SK-N-SH (cell line): ENCODE measurements at regions not wholly inside any gene's neighbourhood (a gene's known extent, or its start where the extent isn't known, plus 50 kb on each side); places are given as distances from the start of the nearest gene placed in this dataset.

Experiments
- CTCF ChIA-PET: fragments of 300-600, 350-600 bp; formaldehyde crosslinking; extraction: SDS; loops from one replicate; lab custom pipeline; 2021; lab: Yijun Ruan, JAX
- POLR2A ChIA-PET: fragments of 350-600 bp; sonication (Branson Sonifier 250); formaldehyde crosslinking; extraction: SDS; loops from one replicate; lab custom pipeline; 2020; ENCODE audit warnings: antibody characterized with exemption, inconsistent platforms; lab: Yijun Ruan, JAX
- DNase-seq: peaks from one replicate; pipeline ENCODE4 v3.0.0; 2012
- H2AFZ ChIP-seq: fragments of 200-600 bp; sonication (generic); 2 replicates; pipeline ENCODE4 v1.8.1; 2016; ENCODE audit warnings: antibody characterized with exemption, mild to moderate bottlenecking, low read depth
- H3F3A ChIP-seq: fragments of 200-600 bp; sonication (generic); replicated peaks from 2 replicates; pipeline ENCODE3; 2016; ENCODE audit warnings: antibody characterized with exemption, mild to moderate bottlenecking; ENCODE audit not compliant: insufficient read depth
- H3K27ac ChIP-seq, 2 experiments: fragments of 200-500 bp in 1 of 2; fragments of 200-600 bp in 1 of 2; sonication (Bioruptor generic) in 1 of 2; sonication (generic), shearing (Covaris generic) in 1 of 2; 2 replicates each; pipeline versions ENCODE4 v1.5.1 to v1.6.1; 2014 to 2016; ENCODE audit warnings: low read depth in 2 of 2, inconsistent platforms in 1 of 2, low read length in 1 of 2, mild to moderate bottlenecking in 1 of 2, mixed read lengths in 1 of 2
- H3K27me3 ChIP-seq: fragments of 200-600 bp; sonication (generic), shearing (Covaris generic); 2 replicates; pipeline ENCODE4 v1.6.1; 2016; ENCODE audit warnings: mixed run types; ENCODE audit not compliant: insufficient read depth
- H3K36me3 ChIP-seq, 2 experiments: fragments of 200-500 bp in 1 of 2; fragments of 200-600 bp in 1 of 2; sonication (Bioruptor generic) in 1 of 2; sonication (generic) in 1 of 2; replicated peaks in 1 of 2; 2 replicates each; pipeline versions ENCODE3 to v1.5.1; 2014 to 2016; ENCODE audit warnings: low read length in 1 of 2, mild to moderate bottlenecking in 1 of 2; ENCODE audit not compliant: insufficient read depth in 2 of 2, control insufficient read depth in 1 of 2
- H3K4me1 ChIP-seq, 2 experiments: fragments of 200-500 bp in 1 of 2; fragments of 200-600 bp in 1 of 2; sonication (Bioruptor generic) in 1 of 2; sonication (generic), shearing (Covaris generic) in 1 of 2; 2 replicates each; pipeline versions ENCODE4 v1.5.1 to v1.6.1; 2014 to 2016; ENCODE audit warnings: low read depth in 1 of 2, low read length in 1 of 2, mixed run types in 1 of 2; ENCODE audit not compliant: insufficient read depth in 2 of 2, control insufficient read depth in 1 of 2
- H3K4me2 ChIP-seq: fragments of 200-600 bp; sonication (generic), shearing (Covaris generic); 2 replicates; pipeline ENCODE4 v1.6.1; 2017; ENCODE audit warnings: mixed run types
- H3K4me3 ChIP-seq, 2 experiments: fragments of 200-500 bp in 1 of 2; fragments of 200-600 bp in 1 of 2; sonication (Bioruptor generic) in 1 of 2; sonication (generic), shearing (Covaris generic) in 1 of 2; 2 replicates each; pipeline versions ENCODE4 v1.5.1 to v1.8.1; 2014 to 2016; ENCODE audit warnings: low read depth in 2 of 2, inconsistent platforms in 1 of 2, low read length in 1 of 2, mild to moderate bottlenecking in 1 of 2, mixed read lengths in 1 of 2, moderate library complexity in 1 of 2
- H3K79me2 ChIP-seq: fragments of 200-600 bp; sonication (generic); 2 replicates; pipeline ENCODE4 v1.8.1; 2017; ENCODE audit warnings: mild to moderate bottlenecking; ENCODE audit not compliant: insufficient read depth
- H3K9ac ChIP-seq: fragments of 200-600 bp; sonication (generic); 2 replicates; pipeline ENCODE4 v1.6.1; 2017; ENCODE audit warnings: mixed run types
- H3K9me2 ChIP-seq: fragments of 200-600 bp; sonication (generic); 2 replicates; pipeline ENCODE4 v1.6.1; 2017; ENCODE audit warnings: mixed run types
- H3K9me3 ChIP-seq: fragments of 200-600 bp; sonication (generic); 2 replicates; pipeline ENCODE4 v1.6.1; 2017; ENCODE audit warnings: mixed run types, mild to moderate bottlenecking, moderate library complexity
- H4K20me1 ChIP-seq: fragments of 200-600 bp; sonication (generic); 2 replicates; pipeline ENCODE4 v1.6.1; 2017; ENCODE audit warnings: mild to moderate bottlenecking, mixed run types; ENCODE audit not compliant: insufficient read depth
- CHD2 ChIP-seq: fragments of 150-350 bp; IDR thresholded peaks from 2 replicates; pipeline ENCODE4 v1.6.1; 2018; ENCODE audit warnings: low read length; ENCODE audit not compliant: partially characterized antibody
- ELF1 ChIP-seq: IDR thresholded peaks from 2 replicates; pipeline ENCODE4 v1.4.0; 2012
- FOXJ3 ChIP-seq: sonication (generic); formaldehyde crosslinking; IDR thresholded peaks from 2 replicates; pipeline ENCODE4 v1.5.1; 2020; ENCODE audit warnings: mild to moderate bottlenecking, missing genetic modification reagents
- GABPA ChIP-seq: IDR thresholded peaks from 2 replicates; pipeline ENCODE4 v1.4.0; 2012; ENCODE audit warnings: low read depth, mild to moderate bottlenecking
- GATA2 ChIP-seq: sonication (generic); formaldehyde crosslinking; IDR thresholded peaks from 2 replicates; pipeline ENCODE4 v1.5.0; 2020; ENCODE audit warnings: mild to moderate bottlenecking, missing genetic modification reagents
- JUND ChIP-seq: IDR thresholded peaks from 2 replicates; pipeline ENCODE4 v1.4.0; 2012
- MXI1 ChIP-seq: IDR thresholded peaks from 2 replicates; pipeline ENCODE4 v1.6.1; 2012; ENCODE audit warnings: mild to moderate bottlenecking, low read depth, low read length, improper control_type of control experiment
- NRF1 ChIP-seq: IDR thresholded peaks from 2 replicates; pipeline ENCODE4 v1.6.1; 2012; ENCODE audit warnings: low read depth, mild to moderate bottlenecking, low read length
- POLR2AphosphoS5 ChIP-seq: IDR thresholded peaks from 2 replicates; pipeline ENCODE4 v1.6.1; 2012; ENCODE audit warnings: low read depth, low read length
- RAD21 ChIP-seq: IDR thresholded peaks from 2 replicates; pipeline ENCODE4 v1.6.1; 2012; ENCODE audit warnings: mild to moderate bottlenecking, low read length
- RFX5 ChIP-seq: IDR thresholded peaks from 2 replicates; pipeline ENCODE4 v1.6.1; 2012; ENCODE audit warnings: mild to moderate bottlenecking, improper control_type of control experiment, low read length
- RXRA ChIP-seq: IDR thresholded peaks from 2 replicates; pipeline ENCODE4 v1.4.0; 2012; ENCODE audit warnings: low read depth, mild to moderate bottlenecking, borderline replicate concordance
- SMC3 ChIP-seq: IDR thresholded peaks from 2 replicates; pipeline ENCODE4 v1.6.1; 2012; ENCODE audit warnings: low read depth, low read length, improper control_type of control experiment
- TEAD4 ChIP-seq: IDR thresholded peaks from 2 replicates; pipeline ENCODE4 v1.4.0; 2012; ENCODE audit warnings: mild to moderate bottlenecking, borderline replicate concordance; ENCODE audit not compliant: insufficient read depth
- YY1 ChIP-seq: IDR thresholded peaks from 2 replicates; pipeline ENCODE4 v1.4.0; 2012; ENCODE audit warnings: low read depth, mild to moderate bottlenecking
- whole genome bisulfite sequencing: methylation state at CpG from one replicate; pipeline ENCODE4 v1.1.6; 2017; ENCODE audit warnings: low lambda C conversion rate; 5-methylcytosine and 5-hydroxymethylcytosine counted together
- TF ChIP-seq, protein P1 (sequence below): fragments of 150-350 bp; IDR thresholded peaks from 2 replicates; pipeline ENCODE4 v1.6.1; 2017; ENCODE audit warnings: antibody characterized with exemption, low read length, low read depth, borderline replicate concordance
- TF ChIP-seq, protein P2 (sequence below): IDR thresholded peaks from 2 replicates; pipeline ENCODE4 v1.4.0; 2012; ENCODE audit warnings: low read depth, borderline replicate concordance
- TF ChIP-seq, protein P3 (sequence below): fragments of 200-600 bp; sonication (generic); IDR thresholded peaks from 2 replicates; pipeline ENCODE4 v1.6.1; 2017; ENCODE audit warnings: antibody characterized with exemption, mild to moderate bottlenecking, moderate library complexity

DNA sequence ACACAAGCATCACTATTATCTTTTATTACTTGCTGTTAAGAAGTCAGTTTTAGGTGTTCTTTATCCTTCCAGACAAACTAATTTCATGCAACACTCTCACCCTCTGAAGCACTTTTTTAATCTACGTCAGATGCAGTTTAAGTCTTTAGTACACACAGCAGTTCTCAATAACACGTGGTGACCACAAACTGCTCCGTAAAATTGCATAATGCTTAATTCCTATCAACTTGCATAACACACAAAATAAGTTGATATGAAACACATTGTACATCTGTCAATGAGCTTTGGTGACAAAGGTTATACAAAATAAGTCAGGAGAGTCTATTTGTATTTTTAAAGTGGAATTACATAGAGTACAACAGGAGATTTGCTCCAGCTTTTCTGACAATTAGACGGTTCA lies 140.9 kb upstream of the ETS2 start:
- Histone ChIP-seq H4K20me1 (no peaks in the 10 kb centered on the region), H3F3A (peaks cover 6% of the 10 kb centered on the region), H3K9me3 (no peaks in the 10 kb centered on the region), H3K9me2 (no peaks in the 10 kb centered on the region), H3K79me2 (no peaks in the 10 kb centered on the region), H2AFZ (no peak overlapping the region), H3K36me3 (no peaks in the 10 kb centered on the region), H3K27ac (no peak overlapping the region), H3K4me2 (no peak overlapping the region), H3K27me3 (peaks cover 47% of the 10 kb centered on the region), H3K9ac (no peak overlapping the region), H3K4me1 (no peaks in the 10 kb centered on the region; a peak in 1 of 4 replicates), H3K4me3 (no peak overlapping the region)
- no peak for DNase-seq
- POLR2A ChIA-PET, result no interaction called here
- CTCF ChIA-PET, result interaction anchor here (1.2 to 1.9 kb wide), 4 partner anchors 27 to 473 kb away, joined by 3 to 6 read pairs (median 4); no protein-coding TSS in a partner anchor
- TF ChIP-seq CHD2 (no peak), GATA2 (CRISPR knock-in tag) (no peak), NRF1 (no peak), RXRA (no peak), RAD21 (no peak), SMC3 (no peak), POLR2AphosphoS5 (no peak), TEAD4 (no peak), GABPA (no peak), YY1 (no peak), ELF1 (no peak), MXI1 (no peak), JUND (no peak), FOXJ3 (CRISPR knock-in tag) (no peak), RFX5 (no peak)
- TF ChIP-seq, protein P1, sequence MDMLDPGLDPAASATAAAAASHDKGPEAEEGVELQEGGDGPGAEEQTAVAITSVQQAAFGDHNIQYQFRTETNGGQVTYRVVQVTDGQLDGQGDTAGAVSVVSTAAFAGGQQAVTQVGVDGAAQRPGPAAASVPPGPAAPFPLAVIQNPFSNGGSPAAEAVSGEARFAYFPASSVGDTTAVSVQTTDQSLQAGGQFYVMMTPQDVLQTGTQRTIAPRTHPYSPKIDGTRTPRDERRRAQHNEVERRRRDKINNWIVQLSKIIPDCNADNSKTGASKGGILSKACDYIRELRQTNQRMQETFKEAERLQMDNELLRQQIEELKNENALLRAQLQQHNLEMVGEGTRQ, result no peak
- TF ChIP-seq, protein P2, sequence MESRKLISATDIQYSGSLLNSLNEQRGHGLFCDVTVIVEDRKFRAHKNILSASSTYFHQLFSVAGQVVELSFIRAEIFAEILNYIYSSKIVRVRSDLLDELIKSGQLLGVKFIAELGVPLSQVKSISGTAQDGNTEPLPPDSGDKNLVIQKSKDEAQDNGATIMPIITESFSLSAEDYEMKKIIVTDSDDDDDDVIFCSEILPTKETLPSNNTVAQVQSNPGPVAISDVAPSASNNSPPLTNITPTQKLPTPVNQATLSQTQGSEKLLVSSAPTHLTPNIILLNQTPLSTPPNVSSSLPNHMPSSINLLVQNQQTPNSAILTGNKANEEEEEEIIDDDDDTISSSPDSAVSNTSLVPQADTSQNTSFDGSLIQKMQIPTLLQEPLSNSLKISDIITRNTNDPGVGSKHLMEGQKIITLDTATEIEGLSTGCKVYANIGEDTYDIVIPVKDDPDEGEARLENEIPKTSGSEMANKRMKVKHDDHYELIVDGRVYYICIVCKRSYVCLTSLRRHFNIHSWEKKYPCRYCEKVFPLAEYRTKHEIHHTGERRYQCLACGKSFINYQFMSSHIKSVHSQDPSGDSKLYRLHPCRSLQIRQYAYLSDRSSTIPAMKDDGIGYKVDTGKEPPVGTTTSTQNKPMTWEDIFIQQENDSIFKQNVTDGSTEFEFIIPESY, result no peak
- TF ChIP-seq, protein P3, sequence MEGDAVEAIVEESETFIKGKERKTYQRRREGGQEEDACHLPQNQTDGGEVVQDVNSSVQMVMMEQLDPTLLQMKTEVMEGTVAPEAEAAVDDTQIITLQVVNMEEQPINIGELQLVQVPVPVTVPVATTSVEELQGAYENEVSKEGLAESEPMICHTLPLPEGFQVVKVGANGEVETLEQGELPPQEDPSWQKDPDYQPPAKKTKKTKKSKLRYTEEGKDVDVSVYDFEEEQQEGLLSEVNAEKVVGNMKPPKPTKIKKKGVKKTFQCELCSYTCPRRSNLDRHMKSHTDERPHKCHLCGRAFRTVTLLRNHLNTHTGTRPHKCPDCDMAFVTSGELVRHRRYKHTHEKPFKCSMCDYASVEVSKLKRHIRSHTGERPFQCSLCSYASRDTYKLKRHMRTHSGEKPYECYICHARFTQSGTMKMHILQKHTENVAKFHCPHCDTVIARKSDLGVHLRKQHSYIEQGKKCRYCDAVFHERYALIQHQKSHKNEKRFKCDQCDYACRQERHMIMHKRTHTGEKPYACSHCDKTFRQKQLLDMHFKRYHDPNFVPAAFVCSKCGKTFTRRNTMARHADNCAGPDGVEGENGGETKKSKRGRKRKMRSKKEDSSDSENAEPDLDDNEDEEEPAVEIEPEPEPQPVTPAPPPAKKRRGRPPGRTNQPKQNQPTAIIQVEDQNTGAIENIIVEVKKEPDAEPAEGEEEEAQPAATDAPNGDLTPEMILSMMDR, result no peak
- WGBS, result 81% methylated on average over 4 of the region's 4 CpGs
